ENCODE measurements at regions not wholly inside any gene's neighbourhood (a gene's known extent, or its start where the extent isn't known, plus 50 kb on each side); places are given as distances from the start of the nearest gene placed in this dataset.
A peak's percentile ranks its signal among the peaks of the same experiment; 100 is the strongest.

GRCh38 chr9:136607334-136607919 lies 55.3 kb upstream of the EGFL7 start:
- Histone ChIP-seq H3K27ac (no peak overlapping the region), H3K4me3 (no peak overlapping the region)
- no peak for DNase-seq (ENCODE audit: low spot score)
- TF ChIP-seq, protein P1, sequence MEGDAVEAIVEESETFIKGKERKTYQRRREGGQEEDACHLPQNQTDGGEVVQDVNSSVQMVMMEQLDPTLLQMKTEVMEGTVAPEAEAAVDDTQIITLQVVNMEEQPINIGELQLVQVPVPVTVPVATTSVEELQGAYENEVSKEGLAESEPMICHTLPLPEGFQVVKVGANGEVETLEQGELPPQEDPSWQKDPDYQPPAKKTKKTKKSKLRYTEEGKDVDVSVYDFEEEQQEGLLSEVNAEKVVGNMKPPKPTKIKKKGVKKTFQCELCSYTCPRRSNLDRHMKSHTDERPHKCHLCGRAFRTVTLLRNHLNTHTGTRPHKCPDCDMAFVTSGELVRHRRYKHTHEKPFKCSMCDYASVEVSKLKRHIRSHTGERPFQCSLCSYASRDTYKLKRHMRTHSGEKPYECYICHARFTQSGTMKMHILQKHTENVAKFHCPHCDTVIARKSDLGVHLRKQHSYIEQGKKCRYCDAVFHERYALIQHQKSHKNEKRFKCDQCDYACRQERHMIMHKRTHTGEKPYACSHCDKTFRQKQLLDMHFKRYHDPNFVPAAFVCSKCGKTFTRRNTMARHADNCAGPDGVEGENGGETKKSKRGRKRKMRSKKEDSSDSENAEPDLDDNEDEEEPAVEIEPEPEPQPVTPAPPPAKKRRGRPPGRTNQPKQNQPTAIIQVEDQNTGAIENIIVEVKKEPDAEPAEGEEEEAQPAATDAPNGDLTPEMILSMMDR (IDR thresholded peaks at IDR 0.05) = no peak

DNA sequence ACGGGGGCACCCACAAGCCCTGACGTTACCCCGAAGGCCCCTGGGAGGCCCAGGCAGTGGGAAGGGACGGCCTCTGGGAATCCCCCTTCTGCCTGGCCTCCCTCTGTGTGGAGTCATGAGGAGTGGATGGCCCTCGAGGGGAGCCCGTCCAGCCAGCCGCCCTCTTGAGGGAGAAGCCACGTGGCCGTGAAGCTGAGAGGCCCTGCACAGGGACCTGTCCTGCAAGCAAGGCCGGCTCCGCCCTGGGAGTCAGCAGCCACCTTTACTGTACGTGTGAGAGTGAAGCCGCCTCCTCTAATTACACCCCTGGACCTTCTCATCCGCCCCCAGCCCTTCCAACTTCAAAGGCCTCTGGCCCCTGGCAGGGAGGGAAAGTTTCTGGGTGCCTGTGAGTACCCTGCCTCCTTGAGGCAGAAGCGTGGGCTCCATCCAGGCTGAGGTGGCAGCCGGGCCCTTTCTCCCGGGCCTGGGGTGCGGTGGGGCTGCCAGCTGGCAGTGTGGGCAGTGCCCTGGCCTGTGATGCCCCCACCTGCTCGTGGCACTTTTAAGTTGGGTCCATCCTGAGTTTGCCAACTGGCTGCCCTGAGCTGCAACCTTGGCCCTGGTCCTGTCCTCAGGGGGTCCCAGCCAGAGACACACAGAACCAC lies 55.9 kb upstream of the EGFL7 start:
- Histone ChIP-seq H3K27ac (peak overlapping the region in 1 of 2 donors; percentile 36), H3K4me3 (no peak overlapping the region)
- no peak for DNase-seq (ENCODE audit: low spot score)
- TF ChIP-seq, protein P1 (IDR thresholded peaks at IDR 0.05) = no peak

- TF ChIP-seq, protein P1 (IDR thresholded peaks at IDR 0.05) = no peak
- Histone ChIP-seq H3K27ac (peak overlapping the region in 1 of 2 donors; percentile 36), H3K4me3 (no peak overlapping the region)
- no peak for DNase-seq (ENCODE audit: low spot score)
These were observed 56.6 kb upstream of the EGFL7 start for GRCh38 chr9:136605988-136606660.

- DNase-seq (ENCODE audit: low spot score) = no peak
- Histone ChIP-seq H3K4me3 (no peak overlapping the region), H3K27ac (peak overlapping the region in 1 of 2 donors; percentile 56)
- TF ChIP-seq, protein P1 (IDR thresholded peaks at IDR 0.05) = no peak
These were observed 57.7 kb upstream of the EGFL7 start for GRCh38 chr9:136604823-136605525.

GRCh38 chr9:136603901-136604814 lies 58.3 kb upstream of the NOTCH1 start:
- DNase-seq (ENCODE audit: low spot score) = no peak
- Histone ChIP-seq H3K4me3 (no peak overlapping the region), H3K27ac (peak overlapping the region in 1 of 2 donors; percentile 56)
- TF ChIP-seq, protein P1 (IDR thresholded peaks at IDR 0.05) = no peak

DNA sequence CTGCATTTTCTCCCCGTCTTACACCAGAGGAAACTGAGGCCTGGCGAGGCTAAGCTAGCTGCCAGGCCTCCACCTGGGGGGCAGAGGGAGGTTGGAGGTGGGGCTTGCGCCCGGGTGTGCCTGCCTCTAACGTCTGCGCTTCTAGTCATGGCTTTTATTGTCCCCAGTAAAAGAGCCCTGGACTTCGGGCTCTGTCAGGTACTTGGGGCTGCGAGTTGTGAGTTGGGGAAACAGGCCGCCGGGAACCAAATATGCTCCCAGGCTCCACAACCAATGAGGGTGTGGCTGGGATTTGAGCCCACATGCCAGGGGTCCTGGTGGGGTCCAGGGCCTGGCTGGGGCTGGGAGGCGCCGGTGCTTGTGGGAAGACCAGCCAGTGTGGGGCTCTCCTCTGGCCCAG lies 57.4 kb upstream of the NOTCH1 start:
- no peak for DNase-seq (ENCODE audit: low spot score)
- H3K4me3 ChIP-seq = no peak overlapping the region
- H3K27ac ChIP-seq = no peak overlapping the region
- TF ChIP-seq, protein P1 (IDR thresholded peaks at IDR 0.05) = no peak

Measured in coronary artery (tissue), 2 donors.